Heart left ventricle (tissue), 16 donors: ENCODE measurements at regions not wholly inside any gene's neighbourhood (a gene's known extent, or its start where the extent isn't known, plus 50 kb on each side); places are given as distances from the start of the nearest gene placed in this dataset.

Source experiments
- ATAC-seq, 4 donors: fragments of 200-7000 bp; cut with Tn5 transposase; one replicate each; pipeline ENCODE4 v1.9.1; 2020 to 2022; ENCODE audit warnings: moderate library complexity in 4 of 4, mild to moderate bottlenecking in 3 of 4, moderate number of reproducible peaks in 1 of 4
- DNase-seq, 5 donors: peaks; one replicate each; pipeline ENCODE4 v3.0.0-alpha.2; 2020
- H3K27ac ChIP-seq, 12 donors: fragments of 200-600 bp; sonication (generic) in 4 of 12; one replicate each; pipeline versions ENCODE4 v1.5.0 to v1.8.0; 2016 to 2022; ENCODE audit warnings: mild to moderate bottlenecking in 2 of 12
- H3K27me3 ChIP-seq, 9 donors: fragments of 200-600 bp; sonication (generic) in 2 of 9; one replicate each; pipeline versions ENCODE4 v1.5.1 to v1.8.0; 2016 to 2022; ENCODE audit warnings: mild to moderate bottlenecking in 3 of 9
- H3K36me3 ChIP-seq, 9 donors: fragments of 200-600 bp; sonication (generic) in 2 of 9; one replicate each; pipeline versions ENCODE4 v1.5.0 to v1.8.0; 2018 to 2022; ENCODE audit warnings: mild to moderate bottlenecking in 2 of 9
- H3K4me1 ChIP-seq, 12 donors: fragments of 200-600 bp; sonication (generic) in 4 of 12; one replicate each; pipeline versions ENCODE4 v1.5.0 to v1.8.0; 2016 to 2022; ENCODE audit warnings: mild to moderate bottlenecking in 3 of 12
- H3K4me3 ChIP-seq, 12 donors: fragments of 200-600 bp; sonication (generic) in 4 of 12; one replicate each; pipeline versions ENCODE4 v1.5.0 to v1.8.0; 2017 to 2022; ENCODE audit warnings: mild to moderate bottlenecking in 9 of 12, moderate library complexity in 4 of 12
- H3K9me3 ChIP-seq, 12 donors: fragments of 200-600 bp; sonication (generic) in 4 of 12; one replicate each; pipeline versions ENCODE4 v1.5.0 to v1.8.0; 2016 to 2022; ENCODE audit warnings: mild to moderate bottlenecking in 1 of 12
- CTCF ChIP-seq, 12 donors: fragments of 200-600 bp; sonication (generic) in 4 of 12; IDR thresholded peaks; one replicate each; pipeline versions ENCODE4 v1.5.0 to v1.8.0; 2018 to 2022; ENCODE audit warnings: antibody characterized with exemption in 12 of 12, mild to moderate bottlenecking in 5 of 12
- POLR2A ChIP-seq, 2 donors: fragments of 450-650 bp; IDR thresholded peaks; one replicate each; pipeline ENCODE4 v1.6.1; 2017; ENCODE audit warnings: antibody characterized with exemption in 2 of 2, mild to moderate bottlenecking in 2 of 2, moderate library complexity in 2 of 2
- WGBS, 4 donors: extraction: QIAGEN DNeasy Blood & Tissue Kit in 2 of 4; methylation state at CpG; one replicate each; pipeline versions ENCODE4 v1.1.5 to v1.1.7; 2013 to 2018; 5-methylcytosine and 5-hydroxymethylcytosine counted together
- intact Hi-C, 10 donors: fragments of 100-400 bp; cut with DNase I; formaldehyde crosslinking; loops; one replicate each; pipeline versions ENCODE4 v1.11.1 to v1.14.2; 2022
- donor health status: ischemic (EF 13 %, LVEDD 7.1; RV severe dilation, severe dysfunction).
- donor health status: healthy with polysubstance abuse.
- donor health status: DM: no; HTN: yes; CAD: no.
- donor health status: DM: no; HTN: no; CAD: no.
- donor health status: ischemic (EF 25% LVEDD 6.9; RV normal size, moderate dysfunction).
- donor health status: ischemic (EF 25% LVEDD 5.7; RV mildly dilated, moderate dysfunction).
- donor health status: healthy.
- donor health status: DM: yes; HTN: yes; CAD: no.
- donor health status: ischemic (EF 35%, LVEDD 5.7; RV mildly dilated, moderate dysfunction).
- donor health status: nonischemic (EF 11% LVEDD 7.7; RV severe dilation, severe dysfunction).
- donor health status: DM: yes; HTN: yes; CAD: no.
- donor health status: PGD.
- donor health status: ischemic (EF 29% LVEDD 5.4; RV normal size, mild dysfunction).
- donor health status: nonischemic (EF 23%, LVEDD 6.1; RV moderate dilation, normal function).

DNA sequence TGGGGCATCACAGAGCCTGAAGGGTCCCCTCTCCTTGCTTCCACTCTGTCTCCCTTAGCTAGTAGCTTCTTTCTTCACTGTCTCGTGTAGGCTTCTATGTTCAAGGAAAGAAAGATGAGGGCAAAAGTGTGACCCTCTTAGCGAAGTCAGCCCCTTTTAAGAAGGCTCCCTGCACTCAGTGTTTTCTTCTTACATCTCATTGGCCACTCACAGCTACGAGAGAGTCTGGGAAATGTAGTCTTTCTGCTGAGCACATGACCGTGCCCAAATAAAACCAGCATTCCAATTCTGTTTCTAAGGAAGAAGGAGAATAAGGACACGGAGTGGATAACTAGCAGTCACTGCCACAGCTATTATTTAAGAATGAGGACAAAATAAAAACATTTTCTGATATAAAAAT is 104.9 kb upstream of the TNR start:
- Histone ChIP-seq H3K4me1 (no peaks in the 10 kb centered on the region), H3K27me3 (peaks cover 0 to 3% (median 0%) of the 10 kb centered on the region in 9 donors), H3K27ac (no peak overlapping the region), H3K36me3 (no peaks in the 10 kb centered on the region), H3K4me3 (no peak overlapping the region), H3K9me3 (no peaks in the 10 kb centered on the region)
- DNase-seq (no peak), ATAC-seq (no peak)
- WGBS, 4 donors = 23 to 35% (median 30%) methylated on average over 5 of the region's 5 CpGs
- no peak for TF ChIP-seq POLR2A (IDR thresholded peaks at IDR 0.05)
- TF ChIP-seq CTCF (IDR thresholded peaks at IDR 0.05) = no peak
- intact Hi-C loops = no loop called here

GRCh38 chr1:175845985-175846384 is 102.6 kb upstream of the TNR start:
- no peaks in the 10 kb centered on the region for H3K9me3 ChIP-seq
- H3K27me3 ChIP-seq = peaks cover 0 to 11% (median 0%) of the 10 kb centered on the region in 9 donors
- no peak for ATAC-seq
- WGBS, 4 donors = 59 to 77% (median 71%) methylated on average over 1 of the region's 1 CpG
- H3K4me3 ChIP-seq = no peak overlapping the region
- intact Hi-C loops = no loop called here
- no peak for TF ChIP-seq POLR2A (IDR thresholded peaks at IDR 0.05)
- TF ChIP-seq CTCF (IDR thresholded peaks at IDR 0.05) = no peak
- no peaks in the 10 kb centered on the region for H3K36me3 ChIP-seq
- DNase-seq = no peak
- H3K4me1 ChIP-seq = no peaks in the 10 kb centered on the region
- H3K27ac ChIP-seq = no peak overlapping the region

DNA sequence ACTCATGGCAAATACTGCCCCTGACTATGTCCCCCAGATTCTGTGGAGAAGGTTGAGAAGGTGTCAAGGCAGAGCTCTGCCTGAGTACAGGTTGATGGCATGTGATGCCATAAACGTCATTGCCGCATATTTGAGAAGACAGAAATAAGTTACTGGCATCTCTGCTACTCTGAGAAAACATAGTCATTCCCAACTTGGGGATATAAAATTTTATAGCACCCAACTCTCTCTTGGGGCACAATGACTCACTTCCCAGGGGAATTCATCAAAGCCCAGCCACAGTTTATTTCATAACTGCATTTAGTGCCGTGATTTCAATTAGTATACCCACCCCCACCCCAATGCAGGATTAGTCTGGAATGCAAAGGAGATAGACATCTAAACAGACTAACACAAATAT is 101.9 kb upstream of the TNR start:
- 68 to 78% (median 73%) methylated on average over 3 of the region's 3 CpGs for WGBS, 4 donors
- ATAC-seq = no peak

DNA sequence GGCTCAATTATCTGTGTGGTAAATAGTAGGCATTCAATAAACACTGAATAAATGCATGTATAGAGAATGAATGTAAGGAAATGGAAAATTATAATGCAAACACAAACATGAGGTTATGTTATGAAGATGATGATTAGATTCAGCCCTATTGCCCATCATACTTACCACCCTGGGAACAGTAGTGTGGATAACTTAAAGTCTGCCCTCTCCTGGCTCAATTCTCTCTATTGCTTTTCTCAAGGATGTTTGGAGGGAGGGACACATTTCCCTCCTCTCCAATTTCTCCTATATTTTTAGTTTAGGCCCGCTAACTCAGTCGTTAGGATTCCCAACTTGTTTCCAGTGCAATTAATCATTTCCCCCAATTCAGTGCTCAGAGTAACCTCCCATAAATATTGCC is 101.5 kb upstream of the TNR start:
- H3K27me3 ChIP-seq = peaks cover 0 to 11% (median 0%) of the 10 kb centered on the region in 9 donors
- H3K4me1 ChIP-seq = no peaks in the 10 kb centered on the region
- no peak for TF ChIP-seq CTCF (IDR thresholded peaks at IDR 0.05)
- TF ChIP-seq POLR2A (IDR thresholded peaks at IDR 0.05) = no peak
- no peak overlapping the region for H3K4me3 ChIP-seq
- no peak for DNase-seq
- 62 to 76% (median 68%) methylated on average over 2 of the region's 2 CpGs for WGBS, 4 donors
- H3K9me3 ChIP-seq = no peaks in the 10 kb centered on the region
- H3K36me3 ChIP-seq = no peaks in the 10 kb centered on the region
- intact Hi-C loops = no loop called here
- ATAC-seq = no peak
- H3K27ac ChIP-seq = no peak overlapping the region

More for the DNA sequence above, 101.9 kb upstream of the TNR start:
- Histone ChIP-seq H3K27ac (no peak overlapping the region), H3K27me3 (peaks cover 0 to 11% (median 0%) of the 10 kb centered on the region in 9 donors), H3K4me3 (no peak overlapping the region), H3K4me1 (no peaks in the 10 kb centered on the region), H3K36me3 (no peaks in the 10 kb centered on the region), H3K9me3 (no peaks in the 10 kb centered on the region)
- no peak for TF ChIP-seq CTCF (IDR thresholded peaks at IDR 0.05)
- no peak for TF ChIP-seq POLR2A (IDR thresholded peaks at IDR 0.05)
- intact Hi-C loops = no loop called here
- DNase-seq = no peak
